Endodermal cell (in vitro differentiated cells): ENCODE measurements at regions not wholly inside any gene's neighbourhood (a gene's known extent, or its start where the extent isn't known, plus 50 kb on each side); places are given as distances from the start of the nearest gene placed in this dataset.

ENCODE experiments used
- DNase-seq: peaks from one replicate; pipeline ENCODE4 v3.0.0-alpha.2; 2017
- H3K27ac ChIP-seq: 2 replicates; pipeline ENCODE4 v1.5.1; 2013; ENCODE audit warnings: mild to moderate bottlenecking, low read depth, low read length, moderate library complexity
- H3K27me3 ChIP-seq: 2 replicates; pipeline ENCODE4 v1.6.1; 2013; ENCODE audit warnings: mild to moderate bottlenecking, low read length, moderate library complexity; ENCODE audit not compliant: insufficient read depth, control insufficient read depth, poor library complexity, severe bottlenecking
- H3K36me3 ChIP-seq: 2 replicates; pipeline ENCODE4 v1.7.0; 2013; ENCODE audit warnings: mild to moderate bottlenecking, low read length, moderate library complexity; ENCODE audit not compliant: control insufficient read depth, insufficient read depth
- H3K4me1 ChIP-seq: one replicate; pipeline ENCODE4 v1.7.0; 2013; ENCODE audit warnings: low read length; ENCODE audit not compliant: control insufficient read depth, insufficient read depth
- H3K4me3 ChIP-seq: 2 replicates; pipeline ENCODE4 v1.5.1; 2013; ENCODE audit warnings: mild to moderate bottlenecking, low read length, moderate library complexity
- H3K9ac ChIP-seq: 2 replicates; pipeline ENCODE4 v1.6.1; 2013; ENCODE audit warnings: mild to moderate bottlenecking, low read length, moderate library complexity; ENCODE audit not compliant: poor library complexity, severe bottlenecking; ENCODE audit errors: extremely low read depth
- H3K9me3 ChIP-seq: 2 replicates; pipeline ENCODE4 v1.6.1; 2013; ENCODE audit warnings: mild to moderate bottlenecking, low read length, moderate library complexity; ENCODE audit not compliant: control insufficient read depth
- H3K27ac Mint-ChIP-seq: 2 replicates; pipeline ENCODE4 v1.8.0; 2020; ENCODE audit warnings: mixed read lengths
- H3K27me3 Mint-ChIP-seq: 2 replicates; pipeline ENCODE4 v1.8.0; 2021; ENCODE audit warnings: mild to moderate bottlenecking, mixed read lengths; ENCODE audit not compliant: insufficient read depth
- H3K36me3 Mint-ChIP-seq: 2 replicates; pipeline ENCODE4 v1.8.0; 2020; ENCODE audit warnings: low read depth, mixed read lengths
- H3K4me1 Mint-ChIP-seq: 2 replicates; pipeline ENCODE4 v1.8.0; 2020; ENCODE audit warnings: mixed read lengths
- H3K4me3 Mint-ChIP-seq: 2 replicates; pipeline ENCODE4 v1.8.0; 2020; ENCODE audit warnings: mild to moderate bottlenecking, moderate library complexity, mixed read lengths
- H3K9me3 Mint-ChIP-seq: 2 replicates; pipeline ENCODE4 v1.8.0; 2020; ENCODE audit warnings: mild to moderate bottlenecking, mixed read lengths
- WGBS, 2 experiments: methylation state at CpG; one replicate each; pipeline versions ENCODE4 v1.1.5 to v1.1.7; 2013; ENCODE audit warnings: missing lambda C conversion rate in 2 of 2, mixed read lengths in 1 of 2; ENCODE audit not compliant: insufficient coverage in 1 of 2, insufficient read length in 1 of 2; 5-methylcytosine and 5-hydroxymethylcytosine counted together
- TF ChIP-seq, protein P1 (sequence below): fragments of 200-600 bp; sonication (generic); conservative IDR thresholded peaks from 2 replicates; pipeline ENCODE4 v1.5.0; 2021; ENCODE audit warnings: antibody characterized with exemption, mild to moderate bottlenecking

- Histone ChIP-seq H3K9ac (no peak overlapping the region), H3K27me3 (peaks cover 3% of the 10 kb centered on the region), H3K9me3 (peaks cover 13% of the 10 kb centered on the region), H3K36me3 (no peaks in the 10 kb centered on the region), H3K27ac (no peak overlapping the region), H3K4me1 (peaks cover 12% of the 10 kb centered on the region), H3K4me3 (no peak overlapping the region)
- Mint-ChIP-seq H3K27ac (no peak overlapping the region), H3K9me3 (peaks cover 23% of the 10 kb centered on the region), H3K4me3 (no peak overlapping the region), H3K4me1 (peaks cover 24% of the 10 kb centered on the region), H3K27me3 (peaks cover 8% of the 10 kb centered on the region), H3K36me3 (peaks cover 2% of the 10 kb centered on the region)
- TF ChIP-seq, protein P1, sequence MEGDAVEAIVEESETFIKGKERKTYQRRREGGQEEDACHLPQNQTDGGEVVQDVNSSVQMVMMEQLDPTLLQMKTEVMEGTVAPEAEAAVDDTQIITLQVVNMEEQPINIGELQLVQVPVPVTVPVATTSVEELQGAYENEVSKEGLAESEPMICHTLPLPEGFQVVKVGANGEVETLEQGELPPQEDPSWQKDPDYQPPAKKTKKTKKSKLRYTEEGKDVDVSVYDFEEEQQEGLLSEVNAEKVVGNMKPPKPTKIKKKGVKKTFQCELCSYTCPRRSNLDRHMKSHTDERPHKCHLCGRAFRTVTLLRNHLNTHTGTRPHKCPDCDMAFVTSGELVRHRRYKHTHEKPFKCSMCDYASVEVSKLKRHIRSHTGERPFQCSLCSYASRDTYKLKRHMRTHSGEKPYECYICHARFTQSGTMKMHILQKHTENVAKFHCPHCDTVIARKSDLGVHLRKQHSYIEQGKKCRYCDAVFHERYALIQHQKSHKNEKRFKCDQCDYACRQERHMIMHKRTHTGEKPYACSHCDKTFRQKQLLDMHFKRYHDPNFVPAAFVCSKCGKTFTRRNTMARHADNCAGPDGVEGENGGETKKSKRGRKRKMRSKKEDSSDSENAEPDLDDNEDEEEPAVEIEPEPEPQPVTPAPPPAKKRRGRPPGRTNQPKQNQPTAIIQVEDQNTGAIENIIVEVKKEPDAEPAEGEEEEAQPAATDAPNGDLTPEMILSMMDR: no peak
- no peak for DNase-seq
- WGBS, 2 experiments: 57 to 100% methylated on average over 1 to 3 of the region's 3 CpGs
Measured at GRCh38 chr4:138348055-138348454, 105.9 kb upstream of the SLC7A11 start.

GRCh38 chr4:138347561-138347960 is 105.4 kb upstream of the SLC7A11 start:
- Mint-ChIP-seq H3K36me3 (peaks cover 5% of the 10 kb centered on the region), H3K4me1 (peaks cover 24% of the 10 kb centered on the region), H3K27me3 (peaks cover 10% of the 10 kb centered on the region), H3K27ac (no peak overlapping the region), H3K9me3 (peaks cover 21% of the 10 kb centered on the region), H3K4me3 (no peak overlapping the region)
- H3K27me3 ChIP-seq: peaks cover 6% of the 10 kb centered on the region
- no peak for DNase-seq
- H3K27ac ChIP-seq: no peak overlapping the region
- no peaks in the 10 kb centered on the region for H3K36me3 ChIP-seq
- peaks cover 18% of the 10 kb centered on the region for H3K9me3 ChIP-seq
- peaks cover 12% of the 10 kb centered on the region for H3K4me1 ChIP-seq
- TF ChIP-seq, protein P1: no peak
- no peak overlapping the region for H3K9ac ChIP-seq
- H3K4me3 ChIP-seq: no peak overlapping the region

DNA sequence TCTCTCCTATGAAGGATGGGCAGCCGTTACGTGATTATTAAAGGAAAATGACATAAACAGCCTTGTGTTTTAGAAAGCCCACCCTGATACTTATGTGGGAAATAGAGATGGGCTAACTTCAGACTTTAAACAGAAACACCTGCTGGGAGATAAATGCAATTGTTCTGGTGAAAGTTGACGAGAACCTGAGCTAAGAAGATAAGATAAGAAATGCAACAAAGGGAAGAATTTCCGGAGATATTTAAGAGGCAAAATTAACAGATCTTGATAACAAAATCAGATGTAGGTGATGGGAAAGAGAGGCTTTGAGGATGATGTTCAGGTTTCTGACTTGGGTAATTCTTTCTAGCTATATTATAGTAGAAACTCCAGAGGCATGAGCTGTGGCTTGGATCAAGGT is 102.7 kb upstream of the SLC7A11 start:
- DNase-seq: no peak
- H3K4me1 Mint-ChIP-seq: peaks cover 24% of the 10 kb centered on the region
- peaks cover 10% of the 10 kb centered on the region for H3K27me3 Mint-ChIP-seq
- Histone ChIP-seq H3K27ac (no peak overlapping the region), H3K36me3 (no peaks in the 10 kb centered on the region), H3K4me1 (peaks cover 12% of the 10 kb centered on the region), H3K9ac (no peak overlapping the region), H3K9me3 (peaks cover 18% of the 10 kb centered on the region), H3K27me3 (peaks cover 6% of the 10 kb centered on the region), H3K4me3 (peak overlapping the region; percentile 21)
- H3K9me3 Mint-ChIP-seq: peaks cover 10% of the 10 kb centered on the region
- 53 to 80% methylated on average over 4 of the region's 4 CpGs for WGBS, 2 experiments
- peaks cover 2% of the 10 kb centered on the region for H3K36me3 Mint-ChIP-seq
- TF ChIP-seq, protein P1: no peak
- H3K27ac Mint-ChIP-seq: no peak overlapping the region
- H3K4me3 Mint-ChIP-seq: no peak overlapping the region
